ENCODE measurements at regions not wholly inside any gene's neighbourhood (a gene's known extent, or its start where the extent isn't known, plus 50 kb on each side); places are given as distances from the start of the nearest gene placed in this dataset.

DNA sequence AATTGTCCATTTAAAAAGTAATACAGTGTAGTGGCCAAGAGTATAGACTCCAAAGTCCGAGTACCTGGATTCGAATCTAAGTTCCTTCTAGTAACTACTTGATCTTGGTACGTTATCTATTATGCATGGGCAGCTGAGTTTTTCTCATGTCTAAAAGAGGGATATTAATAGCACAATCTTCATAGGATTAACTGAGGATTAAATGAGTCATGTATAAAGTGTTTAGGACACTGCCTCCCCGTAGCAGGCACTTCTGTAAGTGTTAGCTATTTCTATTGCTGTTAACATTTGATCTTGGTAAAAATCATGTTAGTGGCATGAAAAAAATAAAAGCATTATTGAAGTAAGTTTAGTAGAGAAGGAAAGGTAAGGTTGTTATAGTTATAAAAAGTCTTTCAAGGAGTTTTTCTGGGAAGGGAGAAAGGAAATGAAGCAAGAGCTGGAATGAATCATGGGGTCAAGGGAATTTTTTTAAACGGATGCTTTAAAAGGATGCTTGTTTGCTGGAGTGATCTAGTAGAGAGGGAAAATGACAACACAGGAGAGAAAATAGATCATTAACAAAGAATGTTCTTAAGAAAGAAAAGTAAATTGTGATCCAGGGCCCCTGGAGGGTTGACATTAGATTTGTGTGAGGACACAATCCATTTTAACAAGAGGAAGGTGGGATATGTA lies 502.2 kb upstream of the USP15 start:
- Histone ChIP-seq H3K4me3 (ENCODE audit: low read depth in 1 of 3, low read length in 3 of 3) (no peak overlapping the region), H3K9ac (ENCODE audit: low read depth in 1 of 2, low read length in 2 of 2) (no peak overlapping the region), H3K27me3 (ENCODE audit: control insufficient read depth in 4 of 4, insufficient read depth in 4 of 4, low read length in 3 of 4) (no peaks in the 10 kb centered on the region), H3K27ac (ENCODE audit: low read depth in 1 of 2, low read length in 2 of 2) (no peak overlapping the region), H3K36me3 (ENCODE audit: control insufficient read depth in 4 of 4, insufficient read depth in 3 of 4, low read depth in 1 of 4, low read length in 3 of 4) (no peaks in the 10 kb centered on the region), H3K4me1 (ENCODE audit: control insufficient read depth in 4 of 4, insufficient read depth in 4 of 4, low read length in 3 of 4) (no peaks in the 10 kb centered on the region), H3K9me3 (ENCODE audit: control insufficient read depth in 4 of 4, low read length in 3 of 4) (no peaks in the 10 kb centered on the region)
- 81% methylated on average over 5 of the region's 5 CpGs for WGBS
- DNase-seq (ENCODE audit: low spot score) = no peak
- TF ChIP-seq JUND (IDR thresholded peaks at IDR 0.05) (no peak), RXRA (IDR thresholded peaks at IDR 0.05) (no peak), FOXA1 (IDR thresholded peaks at IDR 0.05) (no peak), YY1 (IDR thresholded peaks at IDR 0.05) (no peak), EGR1 (IDR thresholded peaks at IDR 0.05; ENCODE audit: low read depth in 2 of 2) (no peak), TAF1 (conservative IDR thresholded peaks at IDR 0.05) (no peak), HNF4A (conservative IDR thresholded peaks at IDR 0.05) (no peak), RAD21 (IDR thresholded peaks at IDR 0.05) (no peak), FOXA2 (IDR thresholded peaks at IDR 0.05) (no peak), SP1 (IDR thresholded peaks at IDR 0.05) (no peak), HNF4G (IDR thresholded peaks at IDR 0.05) (no peak), NR2F2 (IDR thresholded peaks at IDR 0.05) (no peak), GABPA (IDR thresholded peaks at IDR 0.05 in 1 of 2, conservative IDR thresholded peaks at IDR 0.05 in 1 of 2) (no peak)
- TF ChIP-seq, protein P1, sequence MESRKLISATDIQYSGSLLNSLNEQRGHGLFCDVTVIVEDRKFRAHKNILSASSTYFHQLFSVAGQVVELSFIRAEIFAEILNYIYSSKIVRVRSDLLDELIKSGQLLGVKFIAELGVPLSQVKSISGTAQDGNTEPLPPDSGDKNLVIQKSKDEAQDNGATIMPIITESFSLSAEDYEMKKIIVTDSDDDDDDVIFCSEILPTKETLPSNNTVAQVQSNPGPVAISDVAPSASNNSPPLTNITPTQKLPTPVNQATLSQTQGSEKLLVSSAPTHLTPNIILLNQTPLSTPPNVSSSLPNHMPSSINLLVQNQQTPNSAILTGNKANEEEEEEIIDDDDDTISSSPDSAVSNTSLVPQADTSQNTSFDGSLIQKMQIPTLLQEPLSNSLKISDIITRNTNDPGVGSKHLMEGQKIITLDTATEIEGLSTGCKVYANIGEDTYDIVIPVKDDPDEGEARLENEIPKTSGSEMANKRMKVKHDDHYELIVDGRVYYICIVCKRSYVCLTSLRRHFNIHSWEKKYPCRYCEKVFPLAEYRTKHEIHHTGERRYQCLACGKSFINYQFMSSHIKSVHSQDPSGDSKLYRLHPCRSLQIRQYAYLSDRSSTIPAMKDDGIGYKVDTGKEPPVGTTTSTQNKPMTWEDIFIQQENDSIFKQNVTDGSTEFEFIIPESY (IDR thresholded peaks at IDR 0.05) = no peak
- TF ChIP-seq, protein P2, sequence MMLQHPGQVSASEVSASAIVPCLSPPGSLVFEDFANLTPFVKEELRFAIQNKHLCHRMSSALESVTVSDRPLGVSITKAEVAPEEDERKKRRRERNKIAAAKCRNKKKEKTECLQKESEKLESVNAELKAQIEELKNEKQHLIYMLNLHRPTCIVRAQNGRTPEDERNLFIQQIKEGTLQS (IDR thresholded peaks at IDR 0.05) = no peak
- TF ChIP-seq, protein P3, sequence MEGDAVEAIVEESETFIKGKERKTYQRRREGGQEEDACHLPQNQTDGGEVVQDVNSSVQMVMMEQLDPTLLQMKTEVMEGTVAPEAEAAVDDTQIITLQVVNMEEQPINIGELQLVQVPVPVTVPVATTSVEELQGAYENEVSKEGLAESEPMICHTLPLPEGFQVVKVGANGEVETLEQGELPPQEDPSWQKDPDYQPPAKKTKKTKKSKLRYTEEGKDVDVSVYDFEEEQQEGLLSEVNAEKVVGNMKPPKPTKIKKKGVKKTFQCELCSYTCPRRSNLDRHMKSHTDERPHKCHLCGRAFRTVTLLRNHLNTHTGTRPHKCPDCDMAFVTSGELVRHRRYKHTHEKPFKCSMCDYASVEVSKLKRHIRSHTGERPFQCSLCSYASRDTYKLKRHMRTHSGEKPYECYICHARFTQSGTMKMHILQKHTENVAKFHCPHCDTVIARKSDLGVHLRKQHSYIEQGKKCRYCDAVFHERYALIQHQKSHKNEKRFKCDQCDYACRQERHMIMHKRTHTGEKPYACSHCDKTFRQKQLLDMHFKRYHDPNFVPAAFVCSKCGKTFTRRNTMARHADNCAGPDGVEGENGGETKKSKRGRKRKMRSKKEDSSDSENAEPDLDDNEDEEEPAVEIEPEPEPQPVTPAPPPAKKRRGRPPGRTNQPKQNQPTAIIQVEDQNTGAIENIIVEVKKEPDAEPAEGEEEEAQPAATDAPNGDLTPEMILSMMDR (IDR thresholded peaks at IDR 0.05; ENCODE audit: low read depth, low read length, missing input control) = no peak
- TF ChIP-seq, protein P4, sequence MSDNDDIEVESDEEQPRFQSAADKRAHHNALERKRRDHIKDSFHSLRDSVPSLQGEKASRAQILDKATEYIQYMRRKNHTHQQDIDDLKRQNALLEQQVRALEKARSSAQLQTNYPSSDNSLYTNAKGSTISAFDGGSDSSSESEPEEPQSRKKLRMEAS (IDR thresholded peaks at IDR 0.05) = no peak
- TF ChIP-seq, protein P5, sequence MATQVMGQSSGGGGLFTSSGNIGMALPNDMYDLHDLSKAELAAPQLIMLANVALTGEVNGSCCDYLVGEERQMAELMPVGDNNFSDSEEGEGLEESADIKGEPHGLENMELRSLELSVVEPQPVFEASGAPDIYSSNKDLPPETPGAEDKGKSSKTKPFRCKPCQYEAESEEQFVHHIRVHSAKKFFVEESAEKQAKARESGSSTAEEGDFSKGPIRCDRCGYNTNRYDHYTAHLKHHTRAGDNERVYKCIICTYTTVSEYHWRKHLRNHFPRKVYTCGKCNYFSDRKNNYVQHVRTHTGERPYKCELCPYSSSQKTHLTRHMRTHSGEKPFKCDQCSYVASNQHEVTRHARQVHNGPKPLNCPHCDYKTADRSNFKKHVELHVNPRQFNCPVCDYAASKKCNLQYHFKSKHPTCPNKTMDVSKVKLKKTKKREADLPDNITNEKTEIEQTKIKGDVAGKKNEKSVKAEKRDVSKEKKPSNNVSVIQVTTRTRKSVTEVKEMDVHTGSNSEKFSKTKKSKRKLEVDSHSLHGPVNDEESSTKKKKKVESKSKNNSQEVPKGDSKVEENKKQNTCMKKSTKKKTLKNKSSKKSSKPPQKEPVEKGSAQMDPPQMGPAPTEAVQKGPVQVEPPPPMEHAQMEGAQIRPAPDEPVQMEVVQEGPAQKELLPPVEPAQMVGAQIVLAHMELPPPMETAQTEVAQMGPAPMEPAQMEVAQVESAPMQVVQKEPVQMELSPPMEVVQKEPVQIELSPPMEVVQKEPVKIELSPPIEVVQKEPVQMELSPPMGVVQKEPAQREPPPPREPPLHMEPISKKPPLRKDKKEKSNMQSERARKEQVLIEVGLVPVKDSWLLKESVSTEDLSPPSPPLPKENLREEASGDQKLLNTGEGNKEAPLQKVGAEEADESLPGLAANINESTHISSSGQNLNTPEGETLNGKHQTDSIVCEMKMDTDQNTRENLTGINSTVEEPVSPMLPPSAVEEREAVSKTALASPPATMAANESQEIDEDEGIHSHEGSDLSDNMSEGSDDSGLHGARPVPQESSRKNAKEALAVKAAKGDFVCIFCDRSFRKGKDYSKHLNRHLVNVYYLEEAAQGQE (IDR thresholded peaks at IDR 0.05) = no peak
